Endodermal cell (in vitro differentiated cells): ENCODE measurements at regions not wholly inside any gene's neighbourhood (a gene's known extent, or its start where the extent isn't known, plus 50 kb on each side); places are given as distances from the start of the nearest gene placed in this dataset.

ENCODE experiments used
- DNase-seq: peaks from one replicate; pipeline ENCODE4 v3.0.0-alpha.2; 2017
- H3K27ac ChIP-seq: 2 replicates; pipeline ENCODE4 v1.5.1; 2013; ENCODE audit warnings: mild to moderate bottlenecking, low read depth, low read length, moderate library complexity
- H3K27me3 ChIP-seq: 2 replicates; pipeline ENCODE4 v1.6.1; 2013; ENCODE audit warnings: mild to moderate bottlenecking, low read length, moderate library complexity; ENCODE audit not compliant: insufficient read depth, control insufficient read depth, poor library complexity, severe bottlenecking
- H3K36me3 ChIP-seq: 2 replicates; pipeline ENCODE4 v1.7.0; 2013; ENCODE audit warnings: mild to moderate bottlenecking, low read length, moderate library complexity; ENCODE audit not compliant: control insufficient read depth, insufficient read depth
- H3K4me1 ChIP-seq: one replicate; pipeline ENCODE4 v1.7.0; 2013; ENCODE audit warnings: low read length; ENCODE audit not compliant: control insufficient read depth, insufficient read depth
- H3K4me3 ChIP-seq: 2 replicates; pipeline ENCODE4 v1.5.1; 2013; ENCODE audit warnings: mild to moderate bottlenecking, low read length, moderate library complexity
- H3K9ac ChIP-seq: 2 replicates; pipeline ENCODE4 v1.6.1; 2013; ENCODE audit warnings: mild to moderate bottlenecking, low read length, moderate library complexity; ENCODE audit not compliant: poor library complexity, severe bottlenecking; ENCODE audit errors: extremely low read depth
- H3K9me3 ChIP-seq: 2 replicates; pipeline ENCODE4 v1.6.1; 2013; ENCODE audit warnings: mild to moderate bottlenecking, low read length, moderate library complexity; ENCODE audit not compliant: control insufficient read depth
- H3K27ac Mint-ChIP-seq: 2 replicates; pipeline ENCODE4 v1.8.0; 2020; ENCODE audit warnings: mixed read lengths
- H3K27me3 Mint-ChIP-seq: 2 replicates; pipeline ENCODE4 v1.8.0; 2021; ENCODE audit warnings: mild to moderate bottlenecking, mixed read lengths; ENCODE audit not compliant: insufficient read depth
- H3K36me3 Mint-ChIP-seq: 2 replicates; pipeline ENCODE4 v1.8.0; 2020; ENCODE audit warnings: low read depth, mixed read lengths
- H3K4me1 Mint-ChIP-seq: 2 replicates; pipeline ENCODE4 v1.8.0; 2020; ENCODE audit warnings: mixed read lengths
- H3K4me3 Mint-ChIP-seq: 2 replicates; pipeline ENCODE4 v1.8.0; 2020; ENCODE audit warnings: mild to moderate bottlenecking, moderate library complexity, mixed read lengths
- H3K9me3 Mint-ChIP-seq: 2 replicates; pipeline ENCODE4 v1.8.0; 2020; ENCODE audit warnings: mild to moderate bottlenecking, mixed read lengths
- WGBS, 2 experiments: methylation state at CpG; one replicate each; pipeline versions ENCODE4 v1.1.5 to v1.1.7; 2013; ENCODE audit warnings: missing lambda C conversion rate in 2 of 2, mixed read lengths in 1 of 2; ENCODE audit not compliant: insufficient coverage in 1 of 2, insufficient read length in 1 of 2; 5-methylcytosine and 5-hydroxymethylcytosine counted together
- TF ChIP-seq, protein P1 (sequence below): fragments of 200-600 bp; sonication (generic); conservative IDR thresholded peaks from 2 replicates; pipeline ENCODE4 v1.5.0; 2021; ENCODE audit warnings: antibody characterized with exemption, mild to moderate bottlenecking

DNA sequence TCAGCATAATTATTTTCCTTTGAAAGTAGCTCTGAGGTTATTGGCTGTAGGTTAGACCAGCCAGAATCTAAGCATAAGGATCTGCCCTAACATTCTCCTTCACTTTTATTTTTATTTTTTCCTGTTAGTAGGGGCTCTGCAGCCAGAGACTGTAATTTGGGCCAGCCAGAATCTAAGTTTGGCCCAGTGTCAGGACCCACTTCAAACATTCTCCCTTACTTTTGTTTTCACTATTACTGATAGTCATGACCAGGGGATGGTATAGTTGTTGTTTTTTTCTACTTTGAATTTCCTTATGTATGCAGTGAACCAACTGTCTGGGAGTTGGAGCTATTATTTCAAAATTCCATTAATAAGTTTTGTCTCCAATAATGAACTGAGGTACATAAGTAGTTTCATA lies 121.0 kb upstream of the MBNL1 start:
- TF ChIP-seq, protein P1, sequence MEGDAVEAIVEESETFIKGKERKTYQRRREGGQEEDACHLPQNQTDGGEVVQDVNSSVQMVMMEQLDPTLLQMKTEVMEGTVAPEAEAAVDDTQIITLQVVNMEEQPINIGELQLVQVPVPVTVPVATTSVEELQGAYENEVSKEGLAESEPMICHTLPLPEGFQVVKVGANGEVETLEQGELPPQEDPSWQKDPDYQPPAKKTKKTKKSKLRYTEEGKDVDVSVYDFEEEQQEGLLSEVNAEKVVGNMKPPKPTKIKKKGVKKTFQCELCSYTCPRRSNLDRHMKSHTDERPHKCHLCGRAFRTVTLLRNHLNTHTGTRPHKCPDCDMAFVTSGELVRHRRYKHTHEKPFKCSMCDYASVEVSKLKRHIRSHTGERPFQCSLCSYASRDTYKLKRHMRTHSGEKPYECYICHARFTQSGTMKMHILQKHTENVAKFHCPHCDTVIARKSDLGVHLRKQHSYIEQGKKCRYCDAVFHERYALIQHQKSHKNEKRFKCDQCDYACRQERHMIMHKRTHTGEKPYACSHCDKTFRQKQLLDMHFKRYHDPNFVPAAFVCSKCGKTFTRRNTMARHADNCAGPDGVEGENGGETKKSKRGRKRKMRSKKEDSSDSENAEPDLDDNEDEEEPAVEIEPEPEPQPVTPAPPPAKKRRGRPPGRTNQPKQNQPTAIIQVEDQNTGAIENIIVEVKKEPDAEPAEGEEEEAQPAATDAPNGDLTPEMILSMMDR = no peak
- no peaks in the 10 kb centered on the region for H3K36me3 ChIP-seq

DNA sequence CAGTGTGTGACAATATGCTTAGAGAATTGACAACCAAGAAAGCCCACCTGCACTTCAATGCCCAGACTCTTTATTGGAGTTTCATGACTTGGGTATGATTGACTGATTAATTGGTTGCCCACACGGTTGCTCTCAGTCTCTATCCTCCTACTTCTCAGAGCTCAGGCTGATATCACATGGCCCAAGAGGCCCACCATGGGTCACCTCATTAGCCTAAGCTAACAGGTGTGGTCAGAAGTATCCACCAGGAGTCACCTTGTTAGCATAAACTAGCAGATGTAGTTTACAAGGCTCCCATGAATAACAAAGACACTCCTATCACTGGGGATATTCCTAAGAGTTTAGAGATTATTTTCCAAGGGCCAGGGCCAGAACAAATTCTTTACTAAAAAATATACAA lies 120.2 kb upstream of the MBNL1 start:
- H3K27me3 ChIP-seq = peaks cover 18% of the 10 kb centered on the region
- H3K9ac ChIP-seq = no peak overlapping the region
- peak; percentile 65 for DNase-seq
- no peak overlapping the region for H3K27ac Mint-ChIP-seq
- H3K9me3 Mint-ChIP-seq = peaks cover 11% of the 10 kb centered on the region
- H3K36me3 Mint-ChIP-seq = no peaks in the 10 kb centered on the region
- H3K4me3 ChIP-seq = no peak overlapping the region
- peaks cover 6% of the 10 kb centered on the region for H3K27me3 Mint-ChIP-seq
- TF ChIP-seq, protein P1 = no peak
- 77% methylated on average over 1 of the region's 1 CpG; no CpG with 5 or more reads in 1 of the 2 experiments for WGBS, 2 experiments
- no peak overlapping the region for H3K4me3 Mint-ChIP-seq
- H3K27ac ChIP-seq = no peak overlapping the region
- no peaks in the 10 kb centered on the region for H3K4me1 ChIP-seq
- H3K9me3 ChIP-seq = peaks cover 4% of the 10 kb centered on the region
- peaks cover 19% of the 10 kb centered on the region for H3K4me1 Mint-ChIP-seq
- no peaks in the 10 kb centered on the region for H3K36me3 ChIP-seq

More for the DNA sequence above, 121.0 kb upstream of the MBNL1 start:
- Mint-ChIP-seq H3K4me3 (no peak overlapping the region), H3K9me3 (peaks cover 3% of the 10 kb centered on the region), H3K36me3 (no peaks in the 10 kb centered on the region), H3K27ac (no peak overlapping the region), H3K27me3 (peaks cover 8% of the 10 kb centered on the region), H3K4me1 (peaks cover 19% of the 10 kb centered on the region)
- peaks cover 23% of the 10 kb centered on the region for H3K27me3 ChIP-seq
- H3K9ac ChIP-seq = no peak overlapping the region
- H3K27ac ChIP-seq = no peak overlapping the region
- no peaks in the 10 kb centered on the region for H3K4me1 ChIP-seq
- no peak for DNase-seq
- H3K9me3 ChIP-seq = no peaks in the 10 kb centered on the region
- no peak overlapping the region for H3K4me3 ChIP-seq

DNA sequence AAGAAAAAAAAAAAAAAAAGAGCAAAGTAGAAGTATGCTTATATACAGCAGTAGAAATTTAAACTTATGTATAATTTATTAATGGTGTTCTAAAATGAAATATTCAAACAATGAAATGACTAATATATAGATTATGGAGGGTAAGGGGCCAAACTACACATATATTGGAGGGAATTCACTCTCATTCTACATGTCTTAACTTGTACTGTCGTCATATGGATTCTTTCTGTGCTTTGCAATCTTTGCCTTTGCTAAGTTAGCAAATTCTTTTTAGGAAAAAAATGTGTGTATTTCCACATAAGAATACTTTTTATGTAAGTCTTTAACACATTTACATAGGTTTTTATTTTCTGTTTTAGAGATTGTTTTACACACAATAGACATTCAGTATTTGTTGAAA lies 118.9 kb upstream of the MBNL1 start:
- Mint-ChIP-seq H3K9me3 (peaks cover 13% of the 10 kb centered on the region), H3K4me1 (peaks cover 19% of the 10 kb centered on the region), H3K27me3 (peaks cover 2% of the 10 kb centered on the region), H3K4me3 (no peak overlapping the region), H3K36me3 (no peaks in the 10 kb centered on the region), H3K27ac (no peak overlapping the region)
- Histone ChIP-seq H3K27me3 (peaks cover 5% of the 10 kb centered on the region), H3K4me1 (no peaks in the 10 kb centered on the region), H3K9ac (no peak overlapping the region), H3K36me3 (no peaks in the 10 kb centered on the region), H3K9me3 (peaks cover 4% of the 10 kb centered on the region), H3K27ac (no peak overlapping the region), H3K4me3 (no peak overlapping the region)
- TF ChIP-seq, protein P1 = no peak
- WGBS, 2 experiments = 100% methylated on average over 1 of the region's 1 CpG; no CpG with 5 or more reads in 1 of the 2 experiments
- DNase-seq = no peak
